HL-60 (cell line): ENCODE measurements at regions not wholly inside any gene's neighbourhood (a gene's known extent, or its start where the extent isn't known, plus 50 kb on each side); places are given as distances from the start of the nearest gene placed in this dataset.

Experiments
- DNase-seq, 2 experiments: peaks; one replicate each; pipeline ENCODE4 v3.0.0-alpha.2; 2010 to 2020; ENCODE audit warnings: low read depth in 1 of 2, low spot score in 1 of 2
- H3K27ac ChIP-seq: fragments of 250-450 bp; sonication (Bioruptor Pico); replicated peaks from 2 replicates; pipeline ENCODE4 v1.5.1; 2020; ENCODE audit warnings: mild to moderate bottlenecking, moderate library complexity
- H3K27me3 ChIP-seq: fragments of 250-450 bp; sonication (Bioruptor Pico); 2 replicates; pipeline ENCODE4 v1.5.1; 2021; ENCODE audit warnings: mild to moderate bottlenecking, moderate library complexity; ENCODE audit not compliant: insufficient read depth, poor library complexity, severe bottlenecking
- H3K4me3 ChIP-seq: replicated peaks from 2 replicates; pipeline ENCODE4 v1.5.1; 2011; ENCODE audit warnings: mild to moderate bottlenecking, control low read depth, low read length; ENCODE audit not compliant: insufficient read depth
- GABPA ChIP-seq: IDR thresholded peaks from 2 replicates; pipeline ENCODE4 v1.6.1; 2012; ENCODE audit warnings: low read depth
- POLR2AphosphoS5 ChIP-seq: IDR thresholded peaks from 2 replicates; pipeline ENCODE4 v1.6.1; 2012; ENCODE audit warnings: low read depth
- REST ChIP-seq: IDR thresholded peaks from 2 replicates; pipeline ENCODE4 v1.6.1; 2012; ENCODE audit warnings: low read depth; ENCODE audit not compliant: insufficient replicate concordance
- SPI1 ChIP-seq: IDR thresholded peaks from 2 replicates; pipeline ENCODE4 v1.6.1; 2012; ENCODE audit warnings: low read depth, mild to moderate bottlenecking, borderline replicate concordance
- TF ChIP-seq, protein P1 (sequence below): IDR thresholded peaks from one replicate; pipeline ENCODE4 v1.5.1; 2011; ENCODE audit warnings: low read length, control low read depth, inconsistent platforms; ENCODE audit not compliant: insufficient read depth

- TF ChIP-seq SPI1 (no peak), GABPA (no peak), POLR2AphosphoS5 (no peak), REST (no peak)
- TF ChIP-seq, protein P1, sequence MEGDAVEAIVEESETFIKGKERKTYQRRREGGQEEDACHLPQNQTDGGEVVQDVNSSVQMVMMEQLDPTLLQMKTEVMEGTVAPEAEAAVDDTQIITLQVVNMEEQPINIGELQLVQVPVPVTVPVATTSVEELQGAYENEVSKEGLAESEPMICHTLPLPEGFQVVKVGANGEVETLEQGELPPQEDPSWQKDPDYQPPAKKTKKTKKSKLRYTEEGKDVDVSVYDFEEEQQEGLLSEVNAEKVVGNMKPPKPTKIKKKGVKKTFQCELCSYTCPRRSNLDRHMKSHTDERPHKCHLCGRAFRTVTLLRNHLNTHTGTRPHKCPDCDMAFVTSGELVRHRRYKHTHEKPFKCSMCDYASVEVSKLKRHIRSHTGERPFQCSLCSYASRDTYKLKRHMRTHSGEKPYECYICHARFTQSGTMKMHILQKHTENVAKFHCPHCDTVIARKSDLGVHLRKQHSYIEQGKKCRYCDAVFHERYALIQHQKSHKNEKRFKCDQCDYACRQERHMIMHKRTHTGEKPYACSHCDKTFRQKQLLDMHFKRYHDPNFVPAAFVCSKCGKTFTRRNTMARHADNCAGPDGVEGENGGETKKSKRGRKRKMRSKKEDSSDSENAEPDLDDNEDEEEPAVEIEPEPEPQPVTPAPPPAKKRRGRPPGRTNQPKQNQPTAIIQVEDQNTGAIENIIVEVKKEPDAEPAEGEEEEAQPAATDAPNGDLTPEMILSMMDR: no peak
- no peaks in the 10 kb centered on the region for H3K27me3 ChIP-seq
- no peak overlapping the region for H3K27ac ChIP-seq
- no peak overlapping the region for H3K4me3 ChIP-seq
- no peak for DNase-seq
These were observed 51.2 kb upstream of the CDK20 start for GRCh38 chr9:88025411-88026117.

GRCh38 chr9:88024896-88025295 is 50.6 kb upstream of the CDK20 start:
- Histone ChIP-seq H3K27me3 (no peaks in the 10 kb centered on the region), H3K4me3 (no peak overlapping the region), H3K27ac (no peak overlapping the region)
- DNase-seq: no peak
- TF ChIP-seq REST (no peak), POLR2AphosphoS5 (no peak), SPI1 (no peak), GABPA (no peak)
- TF ChIP-seq, protein P1: no peak
